ENCODE measurements at regions not wholly inside any gene's neighbourhood (a gene's known extent, or its start where the extent isn't known, plus 50 kb on each side); places are given as distances from the start of the nearest gene placed in this dataset.

DNA sequence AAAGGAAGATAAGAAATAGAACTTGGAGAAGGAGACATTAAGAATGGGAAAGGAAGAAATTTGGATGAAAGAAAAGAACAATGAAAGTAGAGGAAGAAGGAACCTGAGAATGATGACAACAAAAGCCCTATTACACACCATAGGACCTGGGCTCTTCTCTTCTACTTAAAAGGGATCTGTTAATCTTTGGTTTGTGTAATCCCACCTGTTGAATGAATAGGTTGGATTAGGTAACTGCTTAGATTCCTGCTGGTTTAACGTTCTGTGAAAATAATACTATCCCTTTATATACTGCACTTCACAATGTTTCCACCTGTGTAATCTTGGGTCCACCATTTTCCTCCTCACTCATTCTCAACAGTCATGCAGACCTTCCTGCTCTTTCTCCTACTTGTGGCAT is 157.8 kb upstream of the ATP10B start:
- DNase-seq, result no peak
- CTCF ChIA-PET, result no interaction called here
- Mint-ChIP-seq H3K36me3 (ENCODE audit: insufficient read depth, unreplicated experiment) (no peaks in the 10 kb centered on the region), H3K4me3 (ENCODE audit: low read depth, unreplicated experiment) (no peak overlapping the region), H3K4me1 (ENCODE audit: low read depth, unreplicated experiment) (no peaks in the 10 kb centered on the region), H3K27ac (ENCODE audit: unreplicated experiment) (no peak overlapping the region), H3K9me3 (ENCODE audit: low read depth, unreplicated experiment) (peaks cover 7% of the 10 kb centered on the region), H3K27me3 (ENCODE audit: unreplicated experiment) (no peaks in the 10 kb centered on the region)
- intact Hi-C loops (cut with micrococcal nuclease; ENCODE audit: unreplicated experiment), result loop anchor here (5.0 kb wide), 1 partner anchor 83 kb away; no protein-coding TSS in a partner anchor
- BruUV-seq (replicated peaks), result no TSS peak
- TF ChIP-seq, protein P1, sequence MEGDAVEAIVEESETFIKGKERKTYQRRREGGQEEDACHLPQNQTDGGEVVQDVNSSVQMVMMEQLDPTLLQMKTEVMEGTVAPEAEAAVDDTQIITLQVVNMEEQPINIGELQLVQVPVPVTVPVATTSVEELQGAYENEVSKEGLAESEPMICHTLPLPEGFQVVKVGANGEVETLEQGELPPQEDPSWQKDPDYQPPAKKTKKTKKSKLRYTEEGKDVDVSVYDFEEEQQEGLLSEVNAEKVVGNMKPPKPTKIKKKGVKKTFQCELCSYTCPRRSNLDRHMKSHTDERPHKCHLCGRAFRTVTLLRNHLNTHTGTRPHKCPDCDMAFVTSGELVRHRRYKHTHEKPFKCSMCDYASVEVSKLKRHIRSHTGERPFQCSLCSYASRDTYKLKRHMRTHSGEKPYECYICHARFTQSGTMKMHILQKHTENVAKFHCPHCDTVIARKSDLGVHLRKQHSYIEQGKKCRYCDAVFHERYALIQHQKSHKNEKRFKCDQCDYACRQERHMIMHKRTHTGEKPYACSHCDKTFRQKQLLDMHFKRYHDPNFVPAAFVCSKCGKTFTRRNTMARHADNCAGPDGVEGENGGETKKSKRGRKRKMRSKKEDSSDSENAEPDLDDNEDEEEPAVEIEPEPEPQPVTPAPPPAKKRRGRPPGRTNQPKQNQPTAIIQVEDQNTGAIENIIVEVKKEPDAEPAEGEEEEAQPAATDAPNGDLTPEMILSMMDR (IDR thresholded peaks at IDR 0.05; ENCODE audit: unreplicated experiment), result no peak

DNA sequence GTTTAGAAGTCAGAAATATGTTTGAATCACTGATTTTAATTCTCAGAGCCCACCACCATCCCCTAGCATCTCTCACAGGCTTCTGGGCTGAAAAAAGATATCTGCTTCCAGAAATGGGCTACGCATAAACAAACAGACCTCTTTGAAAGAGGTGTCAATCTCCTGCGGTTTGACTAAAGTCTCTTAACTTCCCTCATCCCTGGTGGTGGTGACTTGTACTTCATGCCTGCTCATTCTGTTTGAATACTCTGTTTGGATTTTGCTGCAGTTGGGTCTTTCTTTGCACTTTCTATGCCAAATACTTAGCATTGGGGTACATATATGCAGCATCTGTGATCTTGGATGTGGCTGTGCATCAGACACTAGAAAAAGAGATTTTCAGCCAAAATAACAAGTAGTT is 157.2 kb upstream of the ATP10B start:
- TF ChIP-seq, protein P1 (IDR thresholded peaks at IDR 0.05; ENCODE audit: unreplicated experiment), result no peak
- H3K36me3 Mint-ChIP-seq (ENCODE audit: insufficient read depth, unreplicated experiment), result no peaks in the 10 kb centered on the region
- intact Hi-C loops (cut with micrococcal nuclease; ENCODE audit: unreplicated experiment), result no loop called here
- no peak overlapping the region for H3K4me3 Mint-ChIP-seq (ENCODE audit: low read depth, unreplicated experiment)
- peaks cover 10% of the 10 kb centered on the region for H3K9me3 Mint-ChIP-seq (ENCODE audit: low read depth, unreplicated experiment)
- DNase-seq, result no peak
- H3K27ac Mint-ChIP-seq (ENCODE audit: unreplicated experiment), result no peak overlapping the region
- CTCF ChIA-PET, result no interaction called here
- no TSS peak for BruUV-seq (replicated peaks)
- no peaks in the 10 kb centered on the region for H3K4me1 Mint-ChIP-seq (ENCODE audit: low read depth, unreplicated experiment)
- no peaks in the 10 kb centered on the region for H3K27me3 Mint-ChIP-seq (ENCODE audit: unreplicated experiment)

DNA sequence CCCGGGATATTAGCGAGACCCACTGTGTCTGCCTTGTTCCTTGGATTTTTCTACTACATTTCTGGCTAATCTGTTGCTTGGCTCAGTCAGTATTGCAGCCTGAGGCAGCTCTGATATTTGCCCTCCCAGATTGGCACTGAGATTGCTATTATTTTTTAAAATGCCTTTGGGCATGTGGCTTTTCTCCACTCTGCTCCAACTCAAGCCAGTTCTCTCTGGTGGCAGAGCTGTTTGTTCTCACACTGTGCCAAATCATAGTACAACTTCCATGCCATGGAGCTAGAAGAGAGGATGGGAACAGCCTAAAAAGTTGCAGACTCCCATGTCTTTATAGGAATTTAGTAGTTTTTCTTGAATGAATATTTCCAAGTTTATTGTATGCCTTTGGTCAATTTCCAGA is 155.9 kb upstream of the ATP10B start:
- intact Hi-C loops (cut with micrococcal nuclease; ENCODE audit: unreplicated experiment), result no loop called here
- Mint-ChIP-seq H3K4me3 (ENCODE audit: low read depth, unreplicated experiment) (no peak overlapping the region), H3K27me3 (ENCODE audit: unreplicated experiment) (no peaks in the 10 kb centered on the region), H3K36me3 (ENCODE audit: insufficient read depth, unreplicated experiment) (no peaks in the 10 kb centered on the region), H3K4me1 (ENCODE audit: low read depth, unreplicated experiment) (no peaks in the 10 kb centered on the region), H3K9me3 (ENCODE audit: low read depth, unreplicated experiment) (peaks cover 12% of the 10 kb centered on the region), H3K27ac (ENCODE audit: unreplicated experiment) (no peak overlapping the region)
- BruUV-seq (replicated peaks), result no TSS peak
- DNase-seq, result no peak
- TF ChIP-seq, protein P1 (IDR thresholded peaks at IDR 0.05; ENCODE audit: unreplicated experiment), result no peak
- CTCF ChIA-PET, result no interaction called here

DNA sequence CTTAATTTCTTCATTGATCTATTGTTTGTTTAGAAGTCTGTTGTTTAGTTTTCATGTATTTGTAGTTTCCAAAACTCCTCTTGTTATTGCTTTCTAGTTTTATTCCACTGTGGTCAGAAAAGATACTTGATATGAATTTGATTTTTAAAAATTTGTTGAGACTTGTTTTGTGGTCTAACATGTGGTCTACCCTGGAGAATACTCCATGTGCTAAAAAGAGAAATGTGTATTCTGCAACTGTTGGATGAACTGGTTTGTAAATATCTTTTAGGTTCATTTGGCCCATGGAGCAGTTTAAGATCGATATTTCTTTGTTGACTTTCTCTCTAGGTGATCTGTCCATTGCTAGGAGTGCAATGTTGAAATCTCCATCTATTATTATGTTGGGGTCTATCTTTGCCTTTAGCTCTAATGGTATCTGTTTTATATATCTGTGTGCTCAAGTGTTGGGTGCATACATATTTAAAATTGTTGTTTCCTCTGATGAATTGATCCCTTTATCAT is 150.6 kb upstream of the ATP10B start:
- Mint-ChIP-seq H3K9me3 (ENCODE audit: low read depth, unreplicated experiment) (peaks cover 12% of the 10 kb centered on the region), H3K36me3 (ENCODE audit: insufficient read depth, unreplicated experiment) (no peaks in the 10 kb centered on the region), H3K27ac (ENCODE audit: unreplicated experiment) (no peak overlapping the region), H3K4me3 (ENCODE audit: low read depth, unreplicated experiment) (no peak overlapping the region), H3K27me3 (ENCODE audit: unreplicated experiment) (no peaks in the 10 kb centered on the region), H3K4me1 (ENCODE audit: low read depth, unreplicated experiment) (no peaks in the 10 kb centered on the region)
- CTCF ChIA-PET, result no interaction called here
- DNase-seq, result no peak
- intact Hi-C loops (cut with micrococcal nuclease; ENCODE audit: unreplicated experiment), result no loop called here
- TF ChIP-seq, protein P1 (IDR thresholded peaks at IDR 0.05; ENCODE audit: unreplicated experiment), result no peak
- BruUV-seq (replicated peaks), result no TSS peak

Measured in Calu3 (cell line).